HG03025 (cell line): ENCODE measurements at regions not wholly inside any gene's neighbourhood (a gene's known extent, or its start where the extent isn't known, plus 50 kb on each side); places are given as distances from the start of the nearest gene placed in this dataset.
A peak's percentile ranks its signal among the peaks of the same experiment; 100 is the strongest.
"Not testable (repeated sequence)": the region's sequence is repeated elsewhere in the genome, so short reads cannot be mapped to it uniquely, and the experiment has no call there.

Experiments
- ATAC-seq: cut with Tn5 transposase; IDR thresholded peaks from one replicate; pipeline ENCODE4 v1.9.1; 2021; ENCODE audit warnings: mild to moderate bottlenecking, moderate library complexity; ENCODE audit not compliant: unreplicated experiment, low FRiP score

GRCh38 chr1:82386365-82387011 lies 585.8 kb downstream of the ADGRL2 start:
- no peak for ATAC-seq

- no peak for ATAC-seq
These were observed 584.0 kb downstream of the ADGRL2 start for GRCh38 chr1:82384776-82385175.

DNA sequence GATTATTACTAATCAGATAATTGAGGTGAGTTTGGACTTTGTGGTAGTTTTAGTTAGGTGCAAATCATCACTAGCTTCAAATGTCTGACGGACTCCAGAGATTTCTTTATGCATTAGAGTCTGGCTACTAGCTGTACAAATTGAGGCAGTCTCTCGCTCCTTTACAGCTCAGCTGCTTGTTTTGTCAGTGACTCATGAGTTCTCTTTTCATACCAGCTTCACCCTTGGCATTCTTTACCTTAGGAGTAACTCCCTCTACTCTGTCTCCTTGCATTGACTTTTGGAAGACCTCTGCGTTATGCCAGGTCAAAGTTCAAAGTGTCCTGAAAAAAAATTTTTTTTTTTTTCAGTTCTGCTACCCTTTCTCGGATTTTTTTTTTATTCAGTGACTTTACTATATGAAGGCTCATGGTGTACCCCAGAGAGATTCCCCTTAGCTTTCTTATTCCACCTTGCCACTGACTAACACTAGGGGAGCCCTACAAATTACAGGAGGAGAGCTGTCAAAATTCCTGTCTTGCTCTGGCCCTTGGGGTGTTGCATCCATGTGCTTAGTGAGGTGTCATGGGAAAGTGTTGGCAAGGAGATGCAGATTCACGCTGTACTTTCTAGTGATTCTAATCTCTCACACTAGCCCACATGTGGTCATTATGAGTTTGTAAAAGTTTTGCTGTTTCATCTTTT lies 576.6 kb downstream of the ADGRL2 start:
- no peak for ATAC-seq

DNA sequence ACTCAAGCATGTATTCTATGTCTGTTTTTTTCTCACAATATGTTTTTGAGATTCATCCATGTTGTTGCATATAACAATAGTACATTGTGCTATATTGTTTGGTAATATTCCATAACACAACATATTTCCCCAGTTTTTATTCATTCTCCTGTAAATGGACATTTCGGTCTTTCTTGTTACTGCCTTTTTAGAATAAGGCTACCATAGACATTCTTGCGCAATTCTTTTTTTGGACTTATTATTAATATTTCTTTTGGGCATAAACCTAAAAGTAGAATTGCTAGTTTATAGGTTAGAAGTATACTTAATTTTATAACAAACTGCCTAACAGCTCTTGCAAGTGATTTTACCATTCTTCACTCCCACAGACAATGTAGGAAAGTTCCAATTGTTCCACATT lies 573.0 kb downstream of the ADGRL2 start:
- no peak for ATAC-seq

- no peak for ATAC-seq
These were observed 571.2 kb downstream of the ADGRL2 start for GRCh38 chr1:82371844-82372498.

GRCh38 chr1:82367456-82367855 lies 566.7 kb downstream of the ADGRL2 start:
- ATAC-seq: no peak

GRCh38 chr1:82366689-82367088 lies 566.0 kb downstream of the ADGRL2 start:
- no peak for ATAC-seq

DNA sequence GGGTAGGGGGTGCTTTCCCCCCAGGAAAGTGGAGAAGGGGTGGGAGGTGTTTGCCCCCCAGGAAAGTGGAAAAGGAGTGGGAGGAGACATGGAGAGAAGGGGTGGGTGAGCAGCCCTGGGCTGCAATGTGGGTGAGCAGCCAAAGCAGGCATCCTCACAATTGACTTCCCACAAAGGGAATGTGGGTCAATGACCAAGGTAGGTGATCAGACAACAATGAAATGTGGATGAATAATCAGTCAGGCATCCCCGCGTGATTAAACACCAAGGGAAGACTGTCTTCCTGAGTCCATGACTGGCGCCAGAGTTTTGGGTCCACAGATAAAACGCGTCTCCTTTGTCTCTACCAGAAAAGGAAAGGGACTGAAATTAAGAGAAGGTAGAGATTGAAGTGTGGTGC lies 558.8 kb downstream of the ADGRL2 start:
- not testable (repeated sequence) for ATAC-seq

- ATAC-seq: not testable (repeated sequence)
These were observed 558.0 kb downstream of the ADGRL2 start for GRCh38 chr1:82358706-82359105.

DNA sequence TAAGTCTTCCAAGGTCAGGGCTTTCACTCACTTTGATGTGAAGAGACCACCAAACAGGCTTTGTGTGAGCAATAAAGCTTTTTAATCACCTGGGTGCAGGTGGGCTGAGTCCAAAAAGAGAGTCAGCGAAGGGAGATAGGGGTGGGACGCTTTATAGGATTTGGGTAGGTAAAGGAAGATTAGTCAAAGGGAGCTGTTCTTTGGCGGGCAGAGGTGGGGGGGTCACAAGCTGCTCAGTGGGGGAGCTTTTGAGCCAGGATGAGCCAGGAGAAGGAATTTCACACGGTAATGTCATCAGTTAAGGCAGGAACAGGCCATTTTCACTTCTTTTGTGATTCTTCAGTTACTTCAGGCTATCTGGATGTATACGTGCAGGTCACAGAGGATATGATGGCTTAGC lies 553.8 kb downstream of the ADGRL2 start:
- not testable (repeated sequence) for ATAC-seq

GRCh38 chr1:82348487-82348886 lies 547.8 kb downstream of the ADGRL2 start:
- no peak for ATAC-seq

- no peak for ATAC-seq
These were observed 545.4 kb downstream of the ADGRL2 start for GRCh38 chr1:82346141-82346540.

DNA sequence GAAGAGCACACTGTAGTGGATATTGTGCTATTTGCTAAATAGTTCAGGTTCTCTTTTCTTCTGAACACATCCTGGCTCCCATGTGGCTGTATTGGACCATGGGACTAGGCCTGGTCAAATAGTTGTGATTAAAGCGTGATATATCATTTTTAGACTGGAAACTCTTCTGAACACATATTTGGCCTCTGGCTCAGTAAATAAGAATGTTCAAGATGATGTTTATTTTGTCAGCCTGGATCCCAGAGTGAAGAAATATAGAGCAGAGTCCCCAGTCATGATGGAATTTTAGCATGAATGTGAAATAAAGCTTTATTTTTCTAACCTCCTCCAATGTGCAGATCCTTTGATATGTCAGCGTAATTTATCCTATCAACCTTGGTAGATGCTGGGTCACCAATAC lies 542.6 kb downstream of the ADGRL2 start:
- no peak for ATAC-seq

GRCh38 chr1:82337635-82338034 lies 536.9 kb downstream of the ADGRL2 start:
- peak; percentile 61 for ATAC-seq

- no peak for ATAC-seq
These were observed 529.6 kb downstream of the ADGRL2 start for GRCh38 chr1:82330330-82330729.

GRCh38 chr1:82329226-82329625 lies 528.5 kb downstream of the ADGRL2 start:
- no peak for ATAC-seq

DNA sequence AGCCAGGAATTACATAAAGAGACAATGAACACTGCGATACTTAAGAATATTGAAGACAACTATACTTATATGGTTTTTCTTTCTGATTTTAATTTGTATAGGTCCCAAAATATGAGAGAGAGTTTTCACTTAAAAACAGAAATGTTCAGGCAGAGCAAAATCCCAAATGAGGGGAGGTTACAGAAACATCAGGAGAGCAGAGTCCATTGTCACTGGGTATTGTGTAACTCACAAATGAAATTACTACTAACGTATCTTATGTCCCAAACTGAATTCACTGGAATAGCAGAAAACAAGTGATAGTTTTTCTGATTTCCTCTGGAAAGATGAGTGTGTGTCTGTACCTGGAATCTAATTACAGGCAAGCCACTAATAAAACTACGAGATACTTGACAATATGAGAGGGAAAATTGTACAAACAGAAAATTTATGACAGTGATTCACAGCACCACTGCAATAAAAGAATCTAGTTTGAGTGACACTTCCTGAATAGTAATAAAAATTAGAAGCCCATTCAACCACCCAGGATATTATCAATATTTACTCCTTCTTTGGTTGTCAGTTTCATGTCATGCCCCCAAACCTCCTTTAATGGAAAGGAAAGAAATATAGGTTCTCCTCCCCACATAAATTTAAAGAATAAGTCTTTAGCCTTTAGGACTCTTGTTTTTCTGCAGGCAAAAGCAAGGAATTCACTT lies 522.6 kb downstream of the ADGRL2 start:
- no peak for ATAC-seq

GRCh38 chr1:82321794-82322193 lies 521.1 kb downstream of the ADGRL2 start:
- ATAC-seq: no peak

DNA sequence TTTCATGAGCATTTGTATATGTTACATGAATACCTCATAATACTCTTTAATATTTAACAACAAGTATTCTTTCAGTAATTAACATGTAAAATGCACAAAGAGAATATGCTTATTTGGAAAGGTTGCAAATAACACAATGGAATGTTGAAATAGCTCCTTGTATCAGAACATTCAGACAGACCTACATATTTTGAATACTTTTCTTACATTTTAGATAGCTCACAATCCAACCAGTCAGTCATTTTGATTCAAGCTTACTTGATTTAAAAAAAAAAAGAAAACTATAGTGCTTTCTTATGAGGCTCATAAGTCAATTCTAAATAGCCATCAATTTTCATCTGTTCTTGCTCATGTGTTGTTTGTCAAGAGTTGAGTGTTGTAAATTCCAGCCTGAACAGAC lies 518.8 kb downstream of the ADGRL2 start:
- ATAC-seq: no peak

GRCh38 chr1:82318921-82319320 lies 518.2 kb downstream of the ADGRL2 start:
- ATAC-seq: no peak

DNA sequence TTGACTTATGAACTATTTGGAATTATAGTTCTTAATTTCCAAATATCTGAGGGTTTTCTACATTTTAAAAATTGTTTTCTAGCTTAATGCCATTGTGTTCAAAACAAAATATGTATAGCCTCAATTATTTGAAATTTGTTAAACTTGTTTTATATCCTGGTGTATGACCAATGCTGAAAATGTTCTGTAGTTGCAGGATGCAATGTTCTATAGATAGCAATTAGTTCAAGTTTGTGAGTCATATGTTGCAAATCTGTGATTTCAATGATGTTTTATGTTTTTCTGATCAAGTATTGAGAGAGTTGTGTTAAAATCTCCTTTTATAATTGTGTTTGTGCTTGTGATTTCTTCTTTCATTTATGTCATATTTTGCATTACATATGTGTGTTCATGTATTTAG lies 517.5 kb downstream of the ADGRL2 start:
- no peak for ATAC-seq
